Neuronal stem cell (in vitro differentiated cells): ENCODE measurements at regions not wholly inside any gene's neighbourhood (a gene's known extent, or its start where the extent isn't known, plus 50 kb on each side); places are given as distances from the start of the nearest gene placed in this dataset.

ENCODE experiments used
- DNase-seq: peaks from one replicate; pipeline ENCODE4 v3.0.0-alpha.2; 2013; ENCODE audit warnings: low spot score
- H2AFZ ChIP-seq: one replicate; pipeline ENCODE4 v1.6.1; 2013; ENCODE audit warnings: mild to moderate bottlenecking, low read length, inconsistent platforms
- H2AK5ac ChIP-seq: 2 replicates; pipeline ENCODE4 v1.6.1; 2013; ENCODE audit warnings: low read depth, mild to moderate bottlenecking, inconsistent platforms, low read length, moderate library complexity, mixed read lengths
- H2BK120ac ChIP-seq: 2 replicates; pipeline ENCODE4 v1.6.1; 2013; ENCODE audit warnings: low read depth, mild to moderate bottlenecking, inconsistent platforms, low read length, moderate library complexity, mixed read lengths
- H2BK12ac ChIP-seq: one replicate; pipeline ENCODE4 v1.6.1; 2013; ENCODE audit warnings: low read length, inconsistent platforms
- H2BK15ac ChIP-seq: 2 replicates; pipeline ENCODE4 v1.6.1; 2013; ENCODE audit warnings: mild to moderate bottlenecking, low read length, inconsistent platforms, mixed read lengths
- H2BK5ac ChIP-seq: one replicate; pipeline ENCODE4 v1.6.1; 2013; ENCODE audit warnings: inconsistent platforms, mild to moderate bottlenecking, low read length, moderate library complexity
- H3K14ac ChIP-seq: one replicate; pipeline ENCODE4 v1.6.1; 2013; ENCODE audit warnings: low read length, inconsistent platforms
- H3K18ac ChIP-seq: 2 replicates; pipeline ENCODE4 v1.6.1; 2013; ENCODE audit warnings: low read length, inconsistent platforms
- H3K23ac ChIP-seq: 2 replicates; pipeline ENCODE4 v1.6.1; 2013; ENCODE audit warnings: low read depth, mild to moderate bottlenecking, mixed read lengths, low read length, inconsistent platforms; ENCODE audit not compliant: poor library complexity
- H3K27ac ChIP-seq: replicated peaks from 3 replicates; pipeline ENCODE4 v1.5.1; 2013; ENCODE audit warnings: low read length, inconsistent platforms
- H3K27me3 ChIP-seq, 3 experiments: 2 replicates each; pipeline ENCODE4 v1.6.1; 2013; ENCODE audit warnings: low read length in 3 of 3, mild to moderate bottlenecking in 2 of 3, inconsistent platforms in 1 of 3, low read depth in 1 of 3, mixed read lengths in 1 of 3, moderate library complexity in 1 of 3; ENCODE audit not compliant: control insufficient read depth in 3 of 3, insufficient read depth in 3 of 3
- H3K36me3 ChIP-seq, 2 donors: replicated peaks in 1 of 2; 2 replicates each; pipeline ENCODE4 v1.6.1; 2013; ENCODE audit warnings: low read length in 2 of 2; ENCODE audit not compliant: control insufficient read depth in 2 of 2, insufficient read depth in 2 of 2
- H3K4ac ChIP-seq: 2 replicates; pipeline ENCODE4 v1.6.1; 2013; ENCODE audit warnings: inconsistent platforms, mild to moderate bottlenecking, low read length, moderate library complexity
- H3K4me1 ChIP-seq, 2 donors: 1 replicate in 1 of 2; 2 replicates in 1 of 2; pipeline ENCODE4 v1.6.1; 2013; ENCODE audit warnings: low read length in 2 of 2, low read depth in 1 of 2; ENCODE audit not compliant: control insufficient read depth in 2 of 2, insufficient read depth in 1 of 2
- H3K4me2 ChIP-seq: one replicate; pipeline ENCODE4 v1.6.1; 2013; ENCODE audit warnings: mild to moderate bottlenecking, low read length, inconsistent platforms; ENCODE audit not compliant: insufficient read depth, poor library complexity, severe bottlenecking
- H3K4me3 ChIP-seq, 2 donors: 2 replicates each; pipeline ENCODE4 v1.5.1; 2013; ENCODE audit warnings: low read length in 2 of 2, mild to moderate bottlenecking in 2 of 2, inconsistent platforms in 1 of 2, moderate library complexity in 1 of 2
- H3K79me1 ChIP-seq: one replicate; pipeline ENCODE4 v1.6.1; 2013; ENCODE audit warnings: low read depth, mild to moderate bottlenecking, inconsistent platforms, low read length, moderate library complexity
- H3K9ac ChIP-seq: one replicate; pipeline ENCODE4 v1.6.1; 2013; ENCODE audit warnings: mild to moderate bottlenecking, low read depth, low read length, inconsistent platforms; ENCODE audit not compliant: poor library complexity
- H3K9me3 ChIP-seq, 2 donors: replicated peaks in 1 of 2; 2 replicates each; pipeline versions ENCODE3 to v1.6.1; 2013; ENCODE audit warnings: low read length in 2 of 2, mild to moderate bottlenecking in 2 of 2, inconsistent platforms in 1 of 2, low read depth in 1 of 2, mixed read lengths in 1 of 2, moderate library complexity in 1 of 2; ENCODE audit not compliant: control insufficient read depth in 2 of 2, insufficient read depth in 1 of 2
- H4K8ac ChIP-seq: one replicate; pipeline ENCODE4 v1.6.1; 2013; ENCODE audit warnings: low read depth, mild to moderate bottlenecking, inconsistent platforms, low read length, moderate library complexity
- H4K91ac ChIP-seq: one replicate; pipeline ENCODE4 v1.6.1; 2013; ENCODE audit warnings: low read length, low read depth, mild to moderate bottlenecking, inconsistent platforms; ENCODE audit not compliant: poor library complexity
- WGBS, 2 donors: extraction: QIAGEN DNeasy Blood & Tissue Kit; methylation state at CpG; one replicate each; pipeline ENCODE4 v1.1.7; 2013; ENCODE audit warnings: missing lambda C conversion rate in 2 of 2, mixed read lengths in 1 of 2; ENCODE audit not compliant: insufficient read length in 2 of 2, insufficient replicate concordance in 1 of 2; ENCODE audit errors: extremely low coverage in 2 of 2; 5-methylcytosine and 5-hydroxymethylcytosine counted together

- Histone ChIP-seq H2AFZ (peak overlapping the region; percentile 23), H2BK5ac (no peak overlapping the region), H3K18ac (no peak overlapping the region), H3K4me1 (peaks cover 0 to 9% of the 10 kb centered on the region in 2 donors), H3K9me3 (no peaks in the 10 kb centered on the region), H2BK120ac (no peak overlapping the region), H3K79me1 (no peaks in the 10 kb centered on the region), H3K36me3 (no peaks in the 10 kb centered on the region), H3K14ac (no peak overlapping the region), H3K27me3 (no peaks in the 10 kb centered on the region), H3K9ac (no peak overlapping the region), H4K8ac (no peak overlapping the region), H3K4ac (no peak overlapping the region), H3K27ac (no peak overlapping the region), H3K23ac (no peak overlapping the region), H4K91ac (no peak overlapping the region), H2BK12ac (no peak overlapping the region), H2AK5ac (no peak overlapping the region), H2BK15ac (no peak overlapping the region), H3K4me2 (no peak overlapping the region), H3K4me3 (no peak overlapping the region)
- DNase-seq, result no peak
- WGBS, 2 donors, result no CpG with 5 or more reads among the region's 3 CpGs
These were observed 413.9 kb upstream of the NR2F2 start for GRCh38 chr15:95916568-95916967.

GRCh38 chr15:95918525-95918924 lies 412.0 kb upstream of the NR2F2 start:
- H3K18ac ChIP-seq, result no peak overlapping the region

GRCh38 chr15:95919460-95919859 lies 411.0 kb upstream of the NR2F2 start:
- H3K36me3 ChIP-seq, result no peaks in the 10 kb centered on the region
- no CpG with 5 or more reads among the region's 1 CpG for WGBS, 2 donors

More at GRCh38 chr15:95918525-95918924, 412.0 kb upstream of the NR2F2 start:
- no peak overlapping the region for H2AFZ ChIP-seq
- no peak overlapping the region for H3K4me3 ChIP-seq
- no peak overlapping the region for H2BK15ac ChIP-seq
- H2BK12ac ChIP-seq, result no peak overlapping the region
- no peak overlapping the region for H3K14ac ChIP-seq
- no peak overlapping the region for H3K4me2 ChIP-seq
- H3K4me1 ChIP-seq, result no peaks in the 10 kb centered on the region
- H3K23ac ChIP-seq, result no peak overlapping the region
- no peaks in the 10 kb centered on the region for H3K9me3 ChIP-seq
- H3K36me3 ChIP-seq, result no peaks in the 10 kb centered on the region
- no peaks in the 10 kb centered on the region for H3K79me1 ChIP-seq
- no peak overlapping the region for H3K27ac ChIP-seq
- no peak overlapping the region for H3K9ac ChIP-seq
- H3K27me3 ChIP-seq, result no peaks in the 10 kb centered on the region
- H2BK5ac ChIP-seq, result no peak overlapping the region
- no peak overlapping the region for H4K91ac ChIP-seq
- DNase-seq, result no peak
- no peak overlapping the region for H2BK120ac ChIP-seq
- no CpG with 5 or more reads among the region's 3 CpGs for WGBS, 2 donors
- H2AK5ac ChIP-seq, result no peak overlapping the region
- no peak overlapping the region for H4K8ac ChIP-seq
- H3K4ac ChIP-seq, result no peak overlapping the region

DNA sequence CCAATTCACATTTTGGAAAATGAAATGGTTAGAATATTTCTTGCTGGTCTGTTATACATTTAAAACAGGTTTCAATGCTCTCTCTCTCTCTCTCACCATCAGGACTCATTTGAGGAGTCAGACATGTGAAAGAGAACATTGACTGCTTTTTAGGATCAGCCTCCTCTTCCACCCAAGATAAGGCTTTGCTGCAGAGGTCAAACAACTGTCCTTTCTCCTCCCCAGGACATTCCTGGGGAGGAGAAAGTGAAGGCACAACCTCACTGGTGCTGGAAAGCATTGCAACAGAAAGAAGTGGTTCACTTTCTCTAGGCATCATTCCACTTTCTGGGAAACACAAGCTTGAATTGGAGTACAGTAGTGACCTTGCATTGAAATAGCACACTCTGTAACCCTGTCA lies 409.1 kb upstream of the NR2F2 start:
- Histone ChIP-seq H3K23ac (no peak overlapping the region), H2BK5ac (no peak overlapping the region), H3K4ac (no peak overlapping the region), H3K9me3 (no peaks in the 10 kb centered on the region), H2BK120ac (no peak overlapping the region), H3K18ac (no peak overlapping the region), H3K9ac (no peak overlapping the region), H3K4me1 (no peaks in the 10 kb centered on the region), H2BK12ac (no peak overlapping the region), H3K27ac (no peak overlapping the region), H4K8ac (no peak overlapping the region), H3K36me3 (no peaks in the 10 kb centered on the region), H2AFZ (no peak overlapping the region), H4K91ac (no peak overlapping the region), H3K79me1 (no peaks in the 10 kb centered on the region), H3K14ac (no peak overlapping the region), H3K27me3 (no peaks in the 10 kb centered on the region), H2BK15ac (no peak overlapping the region), H3K4me2 (no peak overlapping the region), H3K4me3 (no peak overlapping the region), H2AK5ac (no peak overlapping the region)
- no peak for DNase-seq

More at GRCh38 chr15:95919460-95919859, 411.0 kb upstream of the NR2F2 start:
- no peaks in the 10 kb centered on the region for H3K4me1 ChIP-seq
- no peaks in the 10 kb centered on the region for H3K79me1 ChIP-seq
- no peaks in the 10 kb centered on the region for H3K9me3 ChIP-seq
- H3K27ac ChIP-seq, result no peak overlapping the region
- no peak overlapping the region for H3K9ac ChIP-seq
- H3K18ac ChIP-seq, result no peak overlapping the region
- H3K14ac ChIP-seq, result no peak overlapping the region
- no peaks in the 10 kb centered on the region for H3K27me3 ChIP-seq
- no peak overlapping the region for H3K23ac ChIP-seq
- no peak overlapping the region for H3K4me3 ChIP-seq
- no peak overlapping the region for H3K4me2 ChIP-seq
- no peak overlapping the region for H2BK5ac ChIP-seq
- H4K8ac ChIP-seq, result no peak overlapping the region
- no peak overlapping the region for H4K91ac ChIP-seq
- H2BK15ac ChIP-seq, result no peak overlapping the region
- no peak overlapping the region for H2AFZ ChIP-seq
- H3K4ac ChIP-seq, result no peak overlapping the region
- H2BK12ac ChIP-seq, result no peak overlapping the region
- H2AK5ac ChIP-seq, result no peak overlapping the region
- no peak overlapping the region for H2BK120ac ChIP-seq
- no peak for DNase-seq
